ENCODE measurements at regions not wholly inside any gene's neighbourhood (a gene's known extent, or its start where the extent isn't known, plus 50 kb on each side); places are given as distances from the start of the nearest gene placed in this dataset.

DNA sequence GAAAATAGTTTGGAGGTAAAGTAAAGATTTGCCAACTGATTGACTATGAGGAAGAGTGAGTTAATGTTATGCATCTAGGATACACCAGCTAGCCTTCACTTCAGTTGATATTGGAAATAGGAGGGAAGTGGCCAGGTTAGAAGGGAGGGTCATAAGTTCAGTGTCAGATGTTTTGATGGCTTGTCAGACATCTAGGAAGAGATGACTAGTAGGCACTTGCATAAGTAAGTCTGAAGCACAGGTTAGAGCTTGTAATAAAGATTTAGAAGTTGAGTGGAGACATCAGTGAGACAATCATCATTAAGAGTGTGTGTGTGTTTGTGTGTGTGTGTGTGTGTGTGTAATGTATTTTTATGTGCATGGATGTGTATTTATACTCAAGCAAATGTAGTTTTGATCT lies 146.1 kb downstream of the OR4C45 start:
- TF ChIP-seq CREM (CRISPR knock-in tag; IDR thresholded peaks at IDR 0.05) (no peak), ELF4 (CRISPR knock-in tag; IDR thresholded peaks at IDR 0.05; ENCODE audit: low read depth) (no peak), ETV6 (CRISPR knock-in tag; IDR thresholded peaks at IDR 0.05) (no peak), ZNF423 (CRISPR knock-in tag; IDR thresholded peaks at IDR 0.05) (no peak), GABPB1 (CRISPR knock-in tag; IDR thresholded peaks at IDR 0.05) (no peak)
- TF ChIP-seq, protein P1, sequence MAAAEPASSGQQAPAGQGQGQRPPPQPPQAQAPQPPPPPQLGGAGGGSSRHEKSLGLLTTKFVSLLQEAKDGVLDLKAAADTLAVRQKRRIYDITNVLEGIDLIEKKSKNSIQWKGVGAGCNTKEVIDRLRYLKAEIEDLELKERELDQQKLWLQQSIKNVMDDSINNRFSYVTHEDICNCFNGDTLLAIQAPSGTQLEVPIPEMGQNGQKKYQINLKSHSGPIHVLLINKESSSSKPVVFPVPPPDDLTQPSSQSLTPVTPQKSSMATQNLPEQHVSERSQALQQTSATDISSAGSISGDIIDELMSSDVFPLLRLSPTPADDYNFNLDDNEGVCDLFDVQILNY (CRISPR knock-in tag; IDR thresholded peaks at IDR 0.05) = no peak
- TF ChIP-seq, protein P2, sequence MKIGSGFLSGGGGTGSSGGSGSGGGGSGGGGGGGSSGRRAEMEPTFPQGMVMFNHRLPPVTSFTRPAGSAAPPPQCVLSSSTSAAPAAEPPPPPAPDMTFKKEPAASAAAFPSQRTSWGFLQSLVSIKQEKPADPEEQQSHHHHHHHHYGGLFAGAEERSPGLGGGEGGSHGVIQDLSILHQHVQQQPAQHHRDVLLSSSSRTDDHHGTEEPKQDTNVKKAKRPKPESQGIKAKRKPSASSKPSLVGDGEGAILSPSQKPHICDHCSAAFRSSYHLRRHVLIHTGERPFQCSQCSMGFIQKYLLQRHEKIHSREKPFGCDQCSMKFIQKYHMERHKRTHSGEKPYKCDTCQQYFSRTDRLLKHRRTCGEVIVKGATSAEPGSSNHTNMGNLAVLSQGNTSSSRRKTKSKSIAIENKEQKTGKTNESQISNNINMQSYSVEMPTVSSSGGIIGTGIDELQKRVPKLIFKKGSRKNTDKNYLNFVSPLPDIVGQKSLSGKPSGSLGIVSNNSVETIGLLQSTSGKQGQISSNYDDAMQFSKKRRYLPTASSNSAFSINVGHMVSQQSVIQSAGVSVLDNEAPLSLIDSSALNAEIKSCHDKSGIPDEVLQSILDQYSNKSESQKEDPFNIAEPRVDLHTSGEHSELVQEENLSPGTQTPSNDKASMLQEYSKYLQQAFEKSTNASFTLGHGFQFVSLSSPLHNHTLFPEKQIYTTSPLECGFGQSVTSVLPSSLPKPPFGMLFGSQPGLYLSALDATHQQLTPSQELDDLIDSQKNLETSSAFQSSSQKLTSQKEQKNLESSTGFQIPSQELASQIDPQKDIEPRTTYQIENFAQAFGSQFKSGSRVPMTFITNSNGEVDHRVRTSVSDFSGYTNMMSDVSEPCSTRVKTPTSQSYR (CRISPR knock-in tag; IDR thresholded peaks at IDR 0.05) = no peak
- TF ChIP-seq, protein P3, sequence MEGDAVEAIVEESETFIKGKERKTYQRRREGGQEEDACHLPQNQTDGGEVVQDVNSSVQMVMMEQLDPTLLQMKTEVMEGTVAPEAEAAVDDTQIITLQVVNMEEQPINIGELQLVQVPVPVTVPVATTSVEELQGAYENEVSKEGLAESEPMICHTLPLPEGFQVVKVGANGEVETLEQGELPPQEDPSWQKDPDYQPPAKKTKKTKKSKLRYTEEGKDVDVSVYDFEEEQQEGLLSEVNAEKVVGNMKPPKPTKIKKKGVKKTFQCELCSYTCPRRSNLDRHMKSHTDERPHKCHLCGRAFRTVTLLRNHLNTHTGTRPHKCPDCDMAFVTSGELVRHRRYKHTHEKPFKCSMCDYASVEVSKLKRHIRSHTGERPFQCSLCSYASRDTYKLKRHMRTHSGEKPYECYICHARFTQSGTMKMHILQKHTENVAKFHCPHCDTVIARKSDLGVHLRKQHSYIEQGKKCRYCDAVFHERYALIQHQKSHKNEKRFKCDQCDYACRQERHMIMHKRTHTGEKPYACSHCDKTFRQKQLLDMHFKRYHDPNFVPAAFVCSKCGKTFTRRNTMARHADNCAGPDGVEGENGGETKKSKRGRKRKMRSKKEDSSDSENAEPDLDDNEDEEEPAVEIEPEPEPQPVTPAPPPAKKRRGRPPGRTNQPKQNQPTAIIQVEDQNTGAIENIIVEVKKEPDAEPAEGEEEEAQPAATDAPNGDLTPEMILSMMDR (IDR thresholded peaks at IDR 0.05) = no peak
- TF ChIP-seq, protein P4, sequence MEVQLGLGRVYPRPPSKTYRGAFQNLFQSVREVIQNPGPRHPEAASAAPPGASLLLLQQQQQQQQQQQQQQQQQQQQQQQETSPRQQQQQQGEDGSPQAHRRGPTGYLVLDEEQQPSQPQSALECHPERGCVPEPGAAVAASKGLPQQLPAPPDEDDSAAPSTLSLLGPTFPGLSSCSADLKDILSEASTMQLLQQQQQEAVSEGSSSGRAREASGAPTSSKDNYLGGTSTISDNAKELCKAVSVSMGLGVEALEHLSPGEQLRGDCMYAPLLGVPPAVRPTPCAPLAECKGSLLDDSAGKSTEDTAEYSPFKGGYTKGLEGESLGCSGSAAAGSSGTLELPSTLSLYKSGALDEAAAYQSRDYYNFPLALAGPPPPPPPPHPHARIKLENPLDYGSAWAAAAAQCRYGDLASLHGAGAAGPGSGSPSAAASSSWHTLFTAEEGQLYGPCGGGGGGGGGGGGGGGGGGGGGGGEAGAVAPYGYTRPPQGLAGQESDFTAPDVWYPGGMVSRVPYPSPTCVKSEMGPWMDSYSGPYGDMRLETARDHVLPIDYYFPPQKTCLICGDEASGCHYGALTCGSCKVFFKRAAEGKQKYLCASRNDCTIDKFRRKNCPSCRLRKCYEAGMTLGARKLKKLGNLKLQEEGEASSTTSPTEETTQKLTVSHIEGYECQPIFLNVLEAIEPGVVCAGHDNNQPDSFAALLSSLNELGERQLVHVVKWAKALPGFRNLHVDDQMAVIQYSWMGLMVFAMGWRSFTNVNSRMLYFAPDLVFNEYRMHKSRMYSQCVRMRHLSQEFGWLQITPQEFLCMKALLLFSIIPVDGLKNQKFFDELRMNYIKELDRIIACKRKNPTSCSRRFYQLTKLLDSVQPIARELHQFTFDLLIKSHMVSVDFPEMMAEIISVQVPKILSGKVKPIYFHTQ (CRISPR knock-in tag; IDR thresholded peaks at IDR 0.05) = no peak
